ENCODE measurements at regions not wholly inside any gene's neighbourhood (a gene's known extent, or its start where the extent isn't known, plus 50 kb on each side); places are given as distances from the start of the nearest gene placed in this dataset.
"Not testable (repeated sequence)": the region's sequence is repeated elsewhere in the genome, so short reads cannot be mapped to it uniquely, and the experiment has no call there.

GRCh38 chr4:131749224-131749623 lies 1399.9 kb upstream of the PCDH10 start:
- not testable (repeated sequence) for DNase-seq (ENCODE audit: low read depth); H3K4me3 ChIP-seq (ENCODE audit: low read depth, low read length)

DNA sequence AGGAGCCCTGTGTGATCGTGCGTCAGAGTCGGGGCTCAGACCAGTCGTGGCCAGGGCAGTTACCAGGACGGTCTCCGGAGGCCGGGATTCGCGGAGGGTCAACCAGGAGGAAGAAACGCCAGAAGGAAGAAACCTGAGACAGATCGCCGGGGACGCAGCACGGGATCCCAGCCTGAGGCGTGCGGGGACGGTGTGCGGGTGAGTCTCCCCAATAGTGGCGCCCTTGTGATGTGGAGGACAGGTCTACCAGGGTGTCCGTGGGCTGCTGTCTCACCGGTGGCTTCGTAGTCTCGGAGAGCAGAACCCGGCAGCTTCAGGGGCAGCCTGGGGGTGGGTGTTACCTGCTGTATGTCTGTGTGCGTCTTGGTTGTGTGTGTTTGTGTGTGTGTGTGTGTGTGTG lies 1399.1 kb upstream of the PCDH10 start:
- H3K4me3 ChIP-seq (ENCODE audit: low read depth, low read length); DNase-seq (ENCODE audit: low read depth): not testable (repeated sequence)

- H3K4me3 ChIP-seq (ENCODE audit: low read depth, low read length); DNase-seq (ENCODE audit: low read depth): not testable (repeated sequence)
Observed at GRCh38 chr4:131750469-131750868, 1398.6 kb upstream of the PCDH10 start.

DNA sequence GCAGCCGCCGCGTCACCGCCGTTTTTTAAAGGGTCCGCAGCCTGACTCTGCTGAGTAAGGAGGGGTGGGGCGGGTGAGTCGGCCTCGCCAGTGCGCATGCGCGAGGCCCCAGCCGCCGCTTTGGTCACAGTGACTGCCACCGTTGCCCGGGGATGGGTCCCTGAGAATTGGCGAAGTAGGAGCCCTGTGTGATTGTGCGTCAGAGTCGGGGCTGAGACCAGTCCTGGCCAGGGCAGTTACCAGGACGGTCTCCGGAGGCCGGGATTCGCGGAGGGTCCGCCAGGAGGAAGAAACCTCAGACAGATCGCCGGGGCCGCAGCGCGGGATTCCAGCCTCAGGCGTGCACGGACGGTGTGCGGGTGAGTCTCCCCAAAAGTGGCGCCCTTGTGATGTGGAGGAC lies 1386.9 kb upstream of the PCDH10 start:
- not testable (repeated sequence) for H3K4me3 ChIP-seq (ENCODE audit: low read depth, low read length); DNase-seq (ENCODE audit: low read depth)

GRCh38 chr4:131764730-131765129 lies 1384.4 kb upstream of the PCDH10 start:
- DNase-seq (ENCODE audit: low read depth) = no peak
- H3K4me3 ChIP-seq (ENCODE audit: low read depth, low read length) = no peak overlapping the region

DNA sequence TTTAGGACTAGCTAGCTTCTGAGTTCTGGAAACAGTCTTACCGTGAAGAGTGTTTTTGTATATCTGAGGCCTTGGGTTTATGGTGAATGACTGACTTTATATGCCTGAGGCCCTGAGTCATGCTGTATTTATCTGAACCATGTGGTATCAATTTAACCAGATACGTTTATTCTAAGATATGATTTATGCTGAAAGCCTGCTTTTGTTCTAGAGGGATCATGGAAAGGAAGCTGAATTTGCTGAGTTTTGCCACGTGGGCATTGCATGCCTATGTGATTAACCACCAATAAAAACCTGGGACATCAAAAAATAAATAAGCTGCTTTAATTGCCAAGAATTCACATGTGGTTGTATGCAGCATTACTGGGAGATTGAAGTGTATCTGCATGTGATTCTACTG lies 1374.7 kb upstream of the PCDH10 start:
- peak; percentile 87 for DNase-seq (ENCODE audit: low read depth)
- not testable (repeated sequence) for H3K4me3 ChIP-seq (ENCODE audit: low read depth, low read length)

GRCh38 chr4:131810565-131810964 lies 1338.5 kb upstream of the PCDH10 start:
- not testable (repeated sequence) for DNase-seq (ENCODE audit: low read depth); H3K4me3 ChIP-seq (ENCODE audit: low read depth, low read length)

All from skeletal muscle cell (primary cell).